SKM-1 treated with dmso at 0.1 percent for 144 hours (cell line): ENCODE measurements at regions not wholly inside any gene's neighbourhood (a gene's known extent, or its start where the extent isn't known, plus 50 kb on each side); places are given as distances from the start of the nearest gene placed in this dataset.
"Not testable (repeated sequence)": the region's sequence is repeated elsewhere in the genome, so short reads cannot be mapped to it uniquely, and the experiment has no call there.

Source experiments
- DNase-seq: peaks from one replicate; lab custom pipeline; 2025; ENCODE audit not compliant: unreplicated experiment; lab: John Stamatoyannopoulos, UW

GRCh38 chr14:97068293-97068692, 271.1 kb downstream of the VRK1 start:
- DNase-seq = not testable (repeated sequence)

DNA sequence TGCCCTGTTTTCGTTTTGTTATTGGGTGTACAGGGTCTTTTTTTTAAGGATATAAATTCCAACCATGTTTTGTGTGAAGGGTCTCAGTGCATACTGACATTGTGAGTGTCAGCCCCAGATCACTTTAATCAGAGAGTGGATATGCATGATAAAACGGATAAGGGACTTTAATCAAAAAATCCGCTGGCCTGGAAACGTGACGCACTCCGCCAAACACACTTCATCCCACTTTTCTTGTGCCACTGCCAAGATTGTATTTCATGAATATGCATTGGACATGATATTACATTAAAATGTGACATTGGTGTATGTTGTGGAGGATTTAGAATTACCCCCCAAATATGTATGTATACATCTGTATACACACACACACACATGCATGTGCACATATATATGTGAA, 273.1 kb downstream of the VRK1 start:
- no peak for DNase-seq

- DNase-seq = no peak
Observed at GRCh38 chr14:97071177-97071576, 274.0 kb downstream of the VRK1 start.

GRCh38 chr14:97073622-97074021, 276.4 kb downstream of the VRK1 start:
- no peak for DNase-seq

GRCh38 chr14:97074456-97074855, 277.3 kb downstream of the VRK1 start:
- no peak for DNase-seq

DNA sequence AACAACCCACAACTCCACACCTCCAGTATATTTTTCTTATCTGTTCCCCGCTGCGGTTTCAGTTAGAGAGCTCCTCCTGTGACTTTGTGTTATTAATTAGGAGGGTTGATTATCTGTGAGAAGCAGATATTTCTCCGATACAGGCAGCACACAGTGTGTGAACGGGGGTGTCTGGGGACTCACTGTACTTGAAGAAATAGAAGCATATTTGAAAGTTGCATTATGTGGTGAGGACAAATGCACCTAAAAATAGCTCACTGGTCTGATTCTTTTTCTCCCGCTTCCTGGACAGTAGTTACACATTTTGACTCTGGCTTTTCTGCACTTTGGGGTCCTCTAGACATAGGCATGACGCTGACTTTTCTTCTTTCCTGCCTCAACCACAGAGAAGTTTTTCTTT, 277.7 kb downstream of the VRK1 start:
- DNase-seq = no peak

DNA sequence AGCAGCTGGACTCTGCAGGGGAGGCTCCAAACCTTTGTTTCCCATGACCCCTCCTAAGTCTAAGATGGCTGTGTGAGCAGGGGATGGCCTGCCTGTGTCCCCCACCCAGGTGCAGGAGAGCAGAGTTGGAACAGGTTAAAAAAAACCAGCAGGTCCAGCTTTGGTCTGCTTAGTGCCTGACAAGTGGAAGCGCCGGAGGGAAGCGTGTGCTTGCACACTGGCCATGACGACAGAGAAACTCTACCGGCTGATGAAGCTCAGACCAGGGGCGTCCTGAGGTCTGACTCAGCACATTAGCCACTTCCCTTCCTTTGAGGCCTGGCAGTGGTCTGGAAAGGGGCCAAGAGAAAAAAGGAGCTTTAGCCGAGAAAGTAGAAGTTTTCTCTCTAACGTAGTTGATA, 280.1 kb downstream of the VRK1 start:
- peak; percentile 59 for DNase-seq

DNA sequence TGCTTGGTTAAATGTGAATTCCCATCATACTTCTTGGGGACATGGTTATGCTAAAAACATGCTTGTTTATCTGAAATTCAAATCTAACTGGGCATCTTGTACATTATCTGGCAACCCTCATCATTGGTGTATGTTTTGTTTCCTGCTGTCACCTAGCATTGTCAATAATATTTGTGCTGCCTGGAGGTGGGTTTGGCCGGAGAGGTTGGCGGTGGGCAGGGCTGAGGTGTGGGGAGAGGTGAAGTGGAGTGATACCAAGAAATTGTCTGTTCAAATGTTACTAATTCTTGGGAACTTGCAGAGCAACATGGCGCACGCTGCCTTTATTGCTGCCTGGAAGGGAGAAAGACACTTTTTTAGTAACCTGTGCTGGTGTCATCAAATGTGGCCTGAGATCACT, 280.5 kb downstream of the VRK1 start:
- DNase-seq = no peak

DNA sequence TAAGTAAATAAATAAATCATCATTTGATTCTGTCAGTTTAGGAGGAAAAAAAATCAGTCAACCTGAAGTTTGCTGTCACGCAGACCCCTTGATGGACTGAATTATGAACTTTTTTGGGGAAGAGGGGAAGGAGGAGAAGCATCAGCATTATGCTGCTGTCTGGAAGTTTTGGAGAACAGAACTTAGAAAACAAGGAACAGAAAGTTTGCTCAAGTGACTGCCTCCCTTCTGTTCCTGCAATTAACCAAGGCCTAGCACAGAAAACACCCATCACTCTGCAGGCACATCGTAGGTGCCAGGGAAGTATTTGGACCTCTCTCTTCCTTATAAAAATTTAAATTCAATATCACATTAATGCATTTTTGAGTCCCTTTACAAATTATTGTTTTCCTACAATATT, 283.8 kb downstream of the VRK1 start:
- no peak for DNase-seq

DNA sequence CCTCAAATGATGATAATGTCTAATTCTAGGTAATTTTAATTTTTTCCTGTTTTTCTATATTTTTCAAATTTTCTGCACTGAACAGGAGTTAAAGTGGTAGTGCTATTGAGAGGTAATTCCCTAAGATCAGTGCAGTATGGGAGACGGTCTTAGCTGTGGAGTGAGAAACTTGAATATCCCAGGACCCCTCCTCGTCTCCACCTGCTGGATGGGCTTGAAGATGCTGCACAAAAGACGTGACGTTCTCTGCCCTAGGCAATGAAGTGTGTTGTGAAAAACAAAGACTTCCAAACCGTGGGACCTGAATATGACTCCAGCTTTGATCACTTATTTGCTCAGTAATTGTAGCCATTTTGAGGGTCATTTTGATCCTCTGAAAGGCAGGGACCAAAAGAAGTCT, 298.1 kb downstream of the VRK1 start:
- no peak for DNase-seq

- DNase-seq = no peak
Observed at GRCh38 chr14:97097296-97097695, 300.1 kb downstream of the VRK1 start.

DNA sequence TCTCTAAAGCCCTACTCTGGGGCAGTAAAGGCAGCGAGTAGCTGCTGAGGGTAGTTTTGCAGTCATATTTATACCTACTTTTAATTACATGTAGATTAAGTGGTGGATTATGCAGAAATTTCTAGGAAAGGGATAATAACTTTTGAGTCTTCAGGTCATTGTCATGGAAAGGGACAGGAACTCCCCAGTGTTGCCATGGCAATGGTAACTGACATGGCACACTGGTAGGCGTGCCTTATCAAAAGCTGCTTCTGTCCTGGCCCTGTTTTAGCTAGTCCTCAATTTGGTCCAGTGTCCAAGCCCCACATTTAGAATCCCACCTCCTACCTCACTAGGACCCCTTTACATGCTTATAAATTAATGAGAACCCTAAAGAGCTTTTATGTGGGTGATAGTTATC, 303.1 kb downstream of the VRK1 start:
- no peak for DNase-seq

DNA sequence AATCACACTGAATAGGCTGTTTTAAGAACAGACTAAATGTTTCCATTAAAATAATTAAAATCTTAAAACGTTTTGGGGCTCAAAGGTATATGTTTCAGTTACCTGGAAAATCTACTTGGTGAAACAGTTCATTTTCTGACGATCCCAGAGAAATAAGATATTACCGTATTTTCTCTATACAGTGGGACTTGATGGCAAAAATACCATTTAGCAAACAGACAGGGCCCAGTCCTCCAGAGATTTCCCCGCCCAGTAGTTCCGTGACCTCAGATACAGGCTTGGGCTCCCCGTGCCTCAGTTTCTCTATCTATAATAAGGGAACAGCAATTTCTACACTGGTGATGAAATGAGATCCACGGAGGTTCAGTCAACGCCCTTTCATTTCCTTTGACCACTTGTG, 304.4 kb downstream of the VRK1 start:
- no peak for DNase-seq

DNA sequence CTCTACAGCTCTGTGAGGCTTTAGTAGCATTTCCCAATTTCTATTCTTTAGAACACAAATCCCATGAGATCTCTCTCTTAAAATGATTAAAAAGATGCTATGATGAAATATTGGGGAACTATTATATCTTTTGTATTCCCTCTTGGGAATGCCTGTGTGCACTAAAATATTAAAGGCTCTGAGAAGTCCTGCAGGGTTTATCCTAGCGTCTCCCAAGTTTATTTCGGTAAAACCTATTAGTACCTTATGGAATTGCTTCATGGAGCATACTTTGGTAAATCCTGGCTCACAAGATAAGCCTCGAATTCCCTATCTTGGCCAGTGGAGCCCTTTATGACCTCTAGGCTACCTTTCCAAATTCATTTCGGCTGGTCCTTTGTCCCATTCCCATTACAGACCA, 306.8 kb downstream of the VRK1 start:
- no peak for DNase-seq

GRCh38 chr14:97106166-97106565, 309.0 kb downstream of the VRK1 start:
- no peak for DNase-seq

GRCh38 chr14:97106609-97107008, 309.4 kb downstream of the VRK1 start:
- DNase-seq = no peak

GRCh38 chr14:97107080-97107479, 309.9 kb downstream of the VRK1 start:
- DNase-seq = no peak

- DNase-seq = no peak
Observed at GRCh38 chr14:97107760-97108159, 310.6 kb downstream of the VRK1 start.

GRCh38 chr14:97109234-97109633, 312.1 kb downstream of the VRK1 start:
- no peak for DNase-seq

GRCh38 chr14:97113339-97113738, 316.2 kb downstream of the VRK1 start:
- DNase-seq = no peak

DNA sequence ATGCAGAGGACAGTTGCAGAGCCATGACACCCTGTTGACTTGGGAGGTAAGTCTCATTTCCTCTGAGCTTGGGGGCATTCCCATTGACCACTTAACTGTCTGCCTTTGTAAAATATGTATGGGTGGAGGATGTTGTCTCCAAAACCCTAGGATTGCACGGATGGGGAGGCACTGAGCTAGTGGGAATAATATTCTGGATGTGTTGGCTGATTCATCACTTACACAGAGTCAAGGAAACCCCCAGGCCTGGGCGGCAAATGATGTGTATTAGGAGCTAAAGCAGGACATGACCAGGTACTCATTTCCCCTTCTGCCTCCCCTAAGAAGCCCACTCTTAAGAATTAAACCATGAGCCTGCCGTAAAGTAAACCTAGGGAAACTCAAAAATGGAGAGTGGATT, 319.4 kb downstream of the VRK1 start:
- DNase-seq = no peak

DNA sequence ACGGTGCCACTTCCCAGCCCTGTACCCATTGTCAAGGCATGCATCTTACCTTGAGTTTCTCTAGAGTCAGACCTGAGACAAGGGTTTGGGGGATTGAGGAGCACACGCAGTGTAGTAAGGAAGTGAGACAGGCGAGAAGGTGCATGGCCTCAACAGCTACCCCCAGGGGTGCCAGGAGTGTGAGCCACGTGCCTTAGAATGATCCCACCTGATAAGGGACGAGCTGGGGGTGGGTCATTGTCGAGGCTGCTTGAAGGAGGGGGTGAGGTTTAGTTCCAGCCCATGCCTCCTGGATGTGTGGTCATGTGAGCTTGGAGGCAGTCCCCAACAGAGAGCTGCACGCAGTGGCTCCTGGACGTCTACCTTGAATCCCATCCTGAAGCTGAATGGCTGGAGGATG, 320.5 kb downstream of the VRK1 start:
- DNase-seq = no peak

GRCh38 chr14:97120204-97120603, 323.0 kb downstream of the VRK1 start:
- DNase-seq = no peak

GRCh38 chr14:97120611-97121031, 323.4 kb downstream of the VRK1 start:
- no peak for DNase-seq
